HG03095 (cell line): ENCODE measurements at regions not wholly inside any gene's neighbourhood (a gene's known extent, or its start where the extent isn't known, plus 50 kb on each side); places are given as distances from the start of the nearest gene placed in this dataset.

Experiments
- ATAC-seq: cut with Tn5 transposase; IDR thresholded peaks from one replicate; pipeline ENCODE4 v1.9.1; 2021; ENCODE audit warnings: moderate library complexity; ENCODE audit not compliant: unreplicated experiment

DNA sequence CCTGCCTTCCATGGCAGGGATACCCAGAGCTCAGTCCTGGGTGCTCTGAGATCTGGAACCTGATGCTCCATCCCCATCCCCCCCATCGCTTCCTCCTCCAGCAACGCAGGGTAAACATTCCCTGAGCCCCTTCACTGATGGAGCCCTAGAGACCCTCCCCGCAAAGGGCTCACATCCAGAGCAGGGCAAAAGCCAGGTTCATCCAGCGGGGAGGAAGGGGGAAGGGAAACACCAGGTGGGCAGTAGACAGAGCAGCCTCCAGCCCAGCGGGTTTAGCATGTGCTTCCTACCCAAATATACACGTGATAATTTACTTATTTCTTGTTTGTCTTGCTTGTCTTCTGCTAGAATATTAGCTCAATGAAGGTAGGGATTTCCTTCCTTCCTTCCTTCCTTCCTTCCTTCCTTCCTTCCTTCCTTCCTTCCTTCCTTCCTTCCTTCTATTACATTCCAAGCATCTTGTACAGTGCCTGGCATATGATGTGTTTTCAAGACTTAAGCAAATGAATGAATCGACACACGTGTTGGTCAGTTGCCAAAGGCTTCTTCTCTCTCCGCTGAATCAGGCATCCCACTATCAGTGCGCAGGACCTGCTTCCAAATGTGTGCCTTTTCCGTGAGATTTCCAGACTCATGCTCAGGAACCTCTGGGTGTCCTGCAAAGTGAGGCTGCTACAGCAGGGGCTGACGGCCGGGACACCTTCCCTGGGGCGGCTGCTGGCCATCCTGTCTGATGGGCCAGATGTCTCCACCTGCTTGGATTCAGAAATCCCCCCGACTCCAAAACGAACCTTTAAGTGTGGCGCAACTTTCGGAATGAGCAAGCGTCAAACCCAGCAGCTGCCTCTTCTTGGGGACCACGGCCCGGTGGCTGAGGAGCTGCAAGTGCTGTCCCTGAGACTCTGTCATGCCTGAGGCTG lies 955.1 kb downstream of the BRD1 start:
- no peak for ATAC-seq

DNA sequence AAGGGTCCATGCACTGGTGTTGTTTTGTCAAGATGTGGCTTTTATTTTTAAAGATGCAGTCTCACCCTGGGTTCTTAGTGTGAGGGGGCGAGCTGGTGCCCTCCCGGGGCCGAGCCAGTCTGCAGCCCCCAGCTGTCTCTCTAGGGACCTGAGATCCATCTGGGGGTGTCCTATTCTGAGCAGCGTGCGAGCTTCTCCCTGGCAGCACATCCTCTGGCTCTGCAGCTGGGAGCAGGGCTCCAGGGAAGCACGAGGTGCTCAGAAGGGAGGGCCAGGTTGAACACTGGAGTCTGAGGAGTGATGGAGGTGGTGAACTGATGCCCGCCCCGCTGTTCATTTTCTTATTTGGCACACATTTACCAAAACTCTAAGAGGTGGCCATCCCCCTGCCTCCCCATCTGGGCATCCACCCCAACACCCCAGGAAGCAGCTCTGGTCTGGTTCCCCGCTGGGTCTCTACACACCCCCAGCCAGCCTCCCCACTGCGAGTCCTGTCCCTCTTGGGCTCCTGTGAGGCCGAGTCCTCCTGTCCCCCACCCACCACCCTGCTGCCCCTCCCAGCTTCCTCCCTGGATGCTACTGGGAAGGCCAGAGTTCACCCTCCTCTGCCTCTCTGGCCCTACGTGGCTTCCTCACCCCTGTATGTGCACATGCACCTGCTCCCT lies 956.4 kb downstream of the BRD1 start:
- ATAC-seq = no peak

DNA sequence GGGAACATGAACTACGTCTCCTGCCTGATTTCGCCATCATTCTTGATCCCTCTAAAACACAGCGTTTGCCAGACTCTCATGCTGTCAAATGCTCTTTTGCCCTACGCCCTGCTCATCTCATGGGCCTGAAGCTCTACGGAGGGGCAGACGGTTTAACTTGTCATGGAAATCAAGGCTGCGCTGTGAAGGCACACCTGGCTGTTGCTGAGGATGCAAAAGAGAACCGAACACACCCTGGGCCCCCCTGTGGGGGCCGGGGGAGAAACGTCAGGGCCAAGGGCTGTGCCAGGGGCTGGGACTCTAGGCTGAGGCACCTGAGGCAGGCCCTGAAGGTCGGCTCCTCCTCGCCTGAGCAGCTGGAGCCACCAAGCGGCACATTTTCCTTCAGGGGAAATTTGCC lies 957.2 kb downstream of the BRD1 start:
- ATAC-seq = no peak

DNA sequence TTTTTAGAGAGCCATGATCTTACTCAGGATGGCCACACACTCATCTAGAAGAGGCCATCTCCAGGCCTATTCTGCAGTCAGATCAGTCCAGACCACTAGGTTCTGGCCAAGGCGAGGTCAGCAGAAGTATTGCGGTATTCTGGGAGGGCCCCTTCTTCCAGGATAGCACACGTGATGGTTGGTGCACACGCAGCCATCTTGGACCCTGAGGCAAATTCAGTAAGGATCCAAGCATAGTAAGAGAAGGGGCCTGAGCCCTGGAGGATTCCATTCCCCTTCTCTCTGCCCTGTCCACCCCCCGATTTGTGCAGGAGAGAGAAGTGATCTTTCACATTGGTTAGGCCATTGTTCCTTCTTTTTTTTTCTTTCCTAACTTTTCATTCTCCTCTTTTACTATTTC lies 957.9 kb downstream of the BRD1 start:
- ATAC-seq = no peak

DNA sequence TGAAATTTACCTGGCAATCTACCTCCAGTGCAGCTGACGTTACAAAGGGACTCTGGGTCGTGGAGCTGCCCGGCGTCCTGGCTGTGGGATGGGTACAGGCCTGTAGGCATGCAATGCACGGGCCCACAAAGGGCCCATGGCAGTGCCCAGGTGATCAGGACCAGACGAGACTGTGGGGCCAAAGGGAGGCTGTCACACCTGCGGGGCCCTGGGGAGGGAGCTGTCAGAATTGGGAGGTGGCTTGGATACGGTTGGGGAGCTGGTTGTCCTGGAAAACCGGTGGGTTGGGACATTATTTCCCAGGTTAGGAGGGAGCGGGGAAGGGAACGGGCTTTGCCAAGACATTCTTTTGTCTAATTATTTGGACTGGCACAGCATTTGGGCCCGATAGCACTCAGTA lies 958.5 kb downstream of the BRD1 start:
- ATAC-seq = no peak

DNA sequence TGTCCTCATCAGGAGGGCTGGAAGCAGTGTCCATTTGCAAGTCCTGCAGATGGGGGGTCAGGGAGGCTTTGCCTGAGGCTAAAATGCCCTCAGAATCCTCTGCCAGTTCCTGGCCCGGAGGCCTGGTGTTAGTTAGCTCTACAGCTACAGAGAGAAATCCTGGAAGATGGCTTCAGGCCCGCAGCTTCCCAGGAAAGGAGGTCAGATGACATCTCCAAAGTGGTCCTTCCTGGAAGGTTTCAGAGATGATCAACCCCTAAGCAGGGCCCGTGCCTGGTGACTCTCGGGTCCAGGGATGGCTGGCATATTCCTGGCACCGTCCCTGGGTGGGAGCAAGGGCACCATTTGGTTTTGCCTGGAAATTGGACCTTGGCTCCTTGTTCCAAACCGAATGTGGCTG lies 959.1 kb downstream of the BRD1 start:
- ATAC-seq = no peak

DNA sequence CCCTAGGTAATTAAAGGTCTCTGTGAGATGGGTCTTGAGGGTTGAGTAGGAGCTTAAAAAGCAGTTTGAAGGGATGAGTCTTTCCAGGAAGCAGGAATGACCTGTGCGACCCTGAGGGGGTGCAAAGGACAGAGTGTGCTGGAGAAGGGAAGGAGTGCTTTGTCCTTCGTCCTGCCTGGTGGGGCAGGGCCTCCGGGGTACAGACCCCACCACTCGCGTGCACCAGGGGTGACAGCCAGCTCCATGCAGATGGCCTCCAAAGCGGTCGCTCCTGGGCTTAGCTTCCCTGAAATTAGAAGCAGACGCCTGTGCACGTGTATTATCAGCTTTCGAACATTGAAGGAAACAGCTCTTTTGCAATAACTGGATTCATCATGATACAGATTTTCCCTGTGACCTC lies 959.8 kb downstream of the BRD1 start:
- ATAC-seq = no peak

DNA sequence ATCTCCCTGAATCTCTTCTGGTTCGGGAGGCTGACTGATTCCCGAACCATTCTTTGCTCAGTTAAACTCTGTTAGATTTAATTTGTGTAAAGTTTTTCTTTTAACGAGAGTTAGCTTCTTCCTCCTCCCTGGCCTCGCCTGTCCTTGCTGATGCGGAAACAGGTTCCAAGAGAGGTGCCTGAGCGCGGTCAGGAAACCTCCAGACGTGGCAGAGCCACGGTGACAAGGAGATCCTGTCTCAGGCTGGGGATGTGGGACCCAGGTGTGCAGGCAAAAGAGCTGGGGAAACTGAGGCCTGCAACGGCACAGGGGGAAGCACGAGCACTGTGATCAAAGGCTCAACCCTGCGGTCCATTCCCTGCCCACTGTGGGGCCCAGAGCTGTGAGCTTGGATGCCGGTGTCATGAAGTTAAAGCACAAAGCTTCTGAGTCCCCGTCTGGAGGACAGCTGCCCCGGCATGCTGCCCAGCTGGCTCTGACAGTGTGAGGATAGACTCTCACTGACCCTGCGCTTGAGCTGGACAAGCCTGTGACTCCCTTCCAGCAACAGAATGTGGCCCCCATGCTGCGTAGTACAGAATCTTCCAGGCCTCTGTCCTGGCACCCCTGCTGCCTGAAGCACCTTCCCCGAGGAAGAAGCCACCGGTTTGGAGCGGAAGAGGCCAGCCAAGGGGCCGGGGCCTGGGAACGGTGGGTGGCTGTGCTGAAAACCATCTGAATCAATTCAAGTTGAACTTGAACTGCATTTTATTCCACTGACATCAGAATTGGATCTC lies 960.6 kb downstream of the BRD1 start:
- no peak for ATAC-seq

DNA sequence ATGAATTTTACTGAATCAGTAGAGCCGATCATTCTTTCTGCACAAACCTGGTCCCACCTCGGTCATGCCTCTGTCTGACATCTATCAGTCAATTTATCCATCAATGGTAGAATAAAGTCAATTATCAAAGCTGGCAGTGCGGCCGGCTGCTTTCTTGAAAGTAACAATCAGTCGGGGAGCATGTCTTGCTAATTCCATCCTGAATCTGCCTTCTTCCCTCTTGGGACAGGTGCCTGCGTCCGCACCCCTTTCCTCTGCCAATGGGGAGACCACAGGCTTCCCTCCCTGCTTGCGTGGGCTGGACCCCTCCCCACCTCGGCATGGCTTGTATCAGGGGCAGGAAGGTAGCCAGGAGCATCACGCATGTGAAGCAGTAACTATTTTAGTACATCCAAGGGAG lies 962.9 kb downstream of the BRD1 start:
- ATAC-seq = no peak

DNA sequence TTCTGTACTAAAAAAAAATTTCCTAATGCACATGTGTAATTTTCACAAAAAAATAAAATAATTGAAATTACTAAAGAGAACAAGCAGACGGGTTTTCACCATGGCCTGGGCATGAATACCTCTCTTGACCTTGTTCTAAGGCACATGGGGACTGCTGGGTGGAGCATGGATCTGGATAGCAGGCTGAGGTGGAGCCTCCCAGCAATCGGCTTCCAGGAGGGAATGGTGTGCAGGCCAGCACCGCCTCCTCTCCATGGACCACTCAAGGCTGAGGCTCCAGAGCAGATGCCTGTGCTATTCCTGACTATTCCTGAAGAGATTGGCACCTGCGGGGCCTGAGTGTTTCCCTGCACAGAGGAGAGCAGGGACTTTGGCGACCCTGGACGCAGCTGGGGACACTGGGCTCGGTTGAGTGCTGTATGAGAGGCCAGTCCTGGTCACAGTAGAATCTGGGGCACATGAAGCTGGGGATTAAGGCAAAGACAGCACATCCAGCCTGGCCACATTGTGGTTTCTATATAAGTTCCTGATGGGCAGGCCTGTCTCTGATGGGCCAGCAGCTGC lies 963.6 kb downstream of the BRD1 start:
- ATAC-seq = no peak

DNA sequence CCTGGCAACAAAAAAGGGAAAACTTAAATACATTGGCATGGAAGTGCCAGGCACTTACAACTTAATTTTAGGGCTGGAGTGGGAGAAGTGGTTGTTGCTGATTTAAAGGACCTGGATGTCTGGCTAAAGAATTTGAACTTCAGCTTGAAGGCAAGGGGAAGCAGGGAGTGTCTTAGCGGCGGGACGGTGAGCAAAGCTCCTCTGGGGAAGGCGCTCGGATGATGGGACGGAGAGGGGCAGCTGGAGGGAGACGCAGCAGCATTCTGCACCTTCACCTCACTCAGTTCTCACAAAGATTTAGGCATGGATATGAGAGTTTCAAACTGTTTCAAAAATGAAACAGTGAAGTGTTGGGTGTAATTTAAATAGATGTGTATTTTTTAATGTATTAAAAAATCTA lies 967.1 kb downstream of the BRD1 start:
- ATAC-seq = no peak

DNA sequence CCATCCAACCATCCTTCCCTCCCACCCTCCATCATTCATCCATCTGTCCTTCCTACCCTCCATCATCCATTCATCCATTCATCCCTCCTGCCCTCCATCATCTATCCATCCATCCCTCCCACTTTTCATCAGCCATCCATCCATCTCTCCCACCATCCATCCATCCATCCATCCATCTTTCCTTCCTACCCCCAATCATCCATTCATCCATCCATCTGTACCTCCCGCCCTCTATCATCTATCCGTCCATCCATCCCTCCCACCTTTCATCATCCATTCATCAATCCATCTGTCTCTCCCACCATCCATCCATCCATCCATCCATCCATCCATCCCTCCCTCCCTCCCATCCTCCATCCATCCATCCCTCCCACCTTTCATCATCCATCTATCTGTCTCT lies 968.8 kb downstream of the BRD1 start:
- ATAC-seq = no peak

DNA sequence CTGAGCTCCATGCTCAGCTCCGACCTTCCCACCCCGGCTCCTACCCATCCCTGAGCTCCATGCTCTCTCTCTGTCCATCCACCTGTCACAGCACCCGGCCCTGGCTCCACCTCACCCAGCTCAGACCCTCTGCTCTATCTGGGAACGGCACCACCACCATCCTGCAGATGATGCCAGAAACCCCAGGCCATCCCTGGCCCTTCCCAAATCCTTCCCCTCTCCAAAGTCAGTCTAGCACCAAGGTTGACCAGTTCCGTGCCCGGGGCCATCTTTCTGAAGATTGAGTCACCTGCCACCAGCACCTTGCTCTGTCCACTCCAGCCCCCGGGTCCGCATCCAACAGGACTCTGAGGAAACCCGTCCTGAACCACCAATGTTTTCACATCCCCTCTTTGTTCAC lies 969.6 kb downstream of the BRD1 start:
- no peak for ATAC-seq

DNA sequence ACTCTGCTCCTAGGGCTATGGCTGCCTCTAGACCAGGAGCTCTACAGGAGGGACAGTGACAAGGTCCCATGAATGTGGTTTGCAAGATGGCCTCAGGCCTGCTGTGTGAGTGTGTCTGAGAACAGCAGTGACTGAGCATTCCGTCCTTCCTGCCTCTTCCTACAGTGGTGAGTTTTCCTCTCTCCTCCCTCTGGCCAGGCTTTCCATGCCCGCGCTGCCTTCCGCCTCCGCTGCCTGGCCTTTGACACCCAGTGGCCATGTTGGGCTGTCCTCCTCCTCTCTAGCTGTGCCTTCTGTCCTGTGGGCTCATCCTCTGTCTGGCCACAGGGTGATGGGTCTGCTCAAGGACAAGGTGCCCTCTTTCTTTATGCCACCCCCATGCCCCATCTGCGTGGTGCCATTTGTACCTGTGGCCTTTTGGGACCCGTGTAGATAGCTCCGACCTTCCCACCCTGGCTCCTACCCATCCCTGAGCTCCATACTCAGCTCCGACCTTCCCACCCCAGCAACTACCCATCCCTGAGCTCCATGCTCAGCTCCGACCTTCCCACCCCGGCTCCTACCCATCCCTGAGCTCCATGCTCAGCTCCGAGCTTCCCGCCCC lies 970.4 kb downstream of the BRD1 start:
- ATAC-seq = no peak

DNA sequence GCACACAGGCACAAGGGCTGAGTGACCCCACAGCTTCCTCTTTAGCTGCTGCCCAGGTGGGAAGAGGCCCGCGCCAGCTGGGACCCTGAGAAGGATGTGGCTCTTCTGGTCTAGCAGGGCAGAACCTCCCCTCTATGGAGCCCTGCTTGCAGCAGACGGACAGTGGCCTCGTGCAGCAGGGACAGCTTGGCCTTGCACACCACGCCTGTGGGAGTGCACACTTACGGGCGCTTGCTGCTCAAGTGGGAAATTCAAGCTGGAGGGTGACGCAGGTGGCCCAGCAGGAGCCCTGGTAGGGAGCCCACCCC lies 971.4 kb downstream of the BRD1 start:
- no peak for ATAC-seq

DNA sequence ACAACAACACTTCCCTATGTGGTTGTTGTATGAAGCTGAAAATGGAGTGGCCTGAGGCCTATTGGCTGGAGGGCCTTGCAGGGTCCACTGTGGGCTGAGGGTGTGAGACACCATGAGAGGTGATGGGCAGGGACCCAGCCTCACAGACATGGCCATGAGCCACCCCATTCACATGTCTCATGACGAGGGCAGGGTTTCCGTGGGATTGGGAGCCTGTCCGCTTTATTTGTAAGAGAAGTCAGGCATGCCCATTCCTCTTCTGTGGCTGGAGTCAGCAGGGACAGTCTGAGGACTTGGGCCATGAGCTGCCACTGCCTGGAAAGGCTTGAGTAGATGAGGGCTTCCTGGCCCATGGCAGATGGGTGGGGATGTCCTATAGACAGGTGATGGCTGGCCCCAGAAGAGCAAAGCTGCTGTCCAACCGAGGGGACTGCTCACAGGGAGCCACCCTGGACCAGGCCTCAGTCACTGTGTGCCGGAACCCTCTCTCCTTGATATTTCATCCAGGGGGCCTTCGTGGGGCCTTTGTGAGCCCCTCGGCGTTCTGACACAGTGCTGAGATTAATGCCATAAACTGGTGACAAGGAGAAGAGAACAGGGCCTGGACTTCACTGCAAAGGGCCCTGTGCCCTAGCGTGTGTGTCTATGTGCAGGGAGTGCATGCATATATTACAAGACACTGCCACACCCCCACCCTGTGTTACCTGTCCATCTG lies 971.9 kb downstream of the BRD1 start:
- no peak for ATAC-seq

DNA sequence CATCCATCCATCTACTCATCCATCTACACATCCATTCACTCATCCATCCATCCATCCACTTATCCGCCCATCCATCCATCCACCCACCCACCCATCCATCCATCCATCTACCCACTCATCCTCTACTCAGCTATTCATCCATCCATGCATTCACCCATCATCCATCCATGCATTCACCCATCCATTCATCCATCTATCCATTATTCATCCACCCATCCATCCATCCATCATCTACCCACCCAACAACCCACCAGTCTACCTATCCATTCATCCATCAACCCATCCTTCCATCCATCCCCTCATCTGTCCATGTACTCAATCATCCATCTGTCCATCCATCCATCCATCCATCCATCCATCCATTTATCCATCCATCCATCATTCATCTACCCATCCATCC lies 972.7 kb downstream of the BRD1 start:
- no peak for ATAC-seq

DNA sequence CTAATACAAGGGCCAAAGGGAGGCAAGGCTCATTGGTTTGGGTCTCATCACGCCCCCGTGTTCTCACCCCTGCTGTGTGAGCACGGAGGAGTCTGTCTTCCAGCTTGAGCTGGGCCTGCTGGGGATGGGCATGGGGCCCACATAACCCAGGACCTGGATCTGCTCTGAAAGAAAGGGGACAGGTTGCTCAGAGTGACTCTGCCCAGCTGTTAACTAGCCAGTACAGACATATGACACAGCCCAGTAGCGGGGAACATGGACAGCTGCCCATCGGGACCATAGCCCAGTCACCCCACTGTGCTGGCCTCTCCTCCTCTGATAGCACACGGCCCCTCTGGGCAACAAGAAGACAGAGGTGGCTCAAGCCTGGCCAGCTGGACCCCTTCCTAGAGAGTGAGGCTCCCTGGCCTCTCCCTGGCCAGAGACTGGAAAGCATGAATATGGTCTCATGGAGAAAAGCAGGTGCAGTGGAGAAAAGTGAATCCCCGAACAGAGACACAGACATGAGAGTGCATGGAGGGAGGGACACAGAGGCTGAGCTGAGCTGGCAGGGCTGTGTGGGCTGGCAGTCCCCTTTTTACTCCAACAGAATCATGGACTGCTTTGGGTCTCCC lies 973.9 kb downstream of the BRD1 start:
- no peak for ATAC-seq

DNA sequence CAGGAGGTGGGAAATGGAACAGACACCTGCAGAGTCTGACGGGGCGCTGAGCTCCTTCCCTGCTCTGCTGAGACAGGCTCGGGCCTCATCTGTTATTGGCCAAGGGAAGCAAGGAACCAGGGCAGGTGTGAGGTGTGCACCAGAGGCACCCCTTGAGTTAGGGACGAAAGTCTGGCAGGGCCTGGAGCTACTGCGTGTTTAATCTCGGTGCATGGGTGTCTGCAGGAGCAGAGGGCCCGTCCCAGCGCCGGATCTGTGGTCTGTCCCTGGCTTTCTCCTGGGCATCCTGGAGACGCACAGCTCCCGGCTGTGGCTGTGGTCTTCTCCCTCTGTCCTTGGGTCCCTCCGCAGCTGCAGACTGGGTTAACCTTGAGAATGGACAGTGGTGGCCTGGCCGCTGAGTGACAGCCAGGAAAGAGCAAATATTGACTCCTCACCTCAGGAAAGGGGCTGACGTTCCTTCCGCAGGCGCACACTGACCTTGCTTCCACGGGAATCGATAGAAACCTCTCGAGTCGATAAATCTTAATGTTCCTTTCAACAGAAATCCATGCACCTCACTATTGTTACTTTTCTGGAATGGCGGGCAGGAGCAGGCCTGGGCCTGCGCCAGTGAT lies 975.6 kb downstream of the BRD1 start:
- ATAC-seq = no peak
